H1 (cell line): ENCODE measurements at regions not wholly inside any gene's neighbourhood (a gene's known extent, or its start where the extent isn't known, plus 50 kb on each side); places are given as distances from the start of the nearest gene placed in this dataset.

ENCODE experiments used
- CTCF ChIA-PET: fragments of 300-600 bp; sonication (Branson Sonifier 250); formaldehyde crosslinking; loops from one replicate; lab custom pipeline; 2021; ENCODE audit not compliant: partially characterized antibody; lab: Charles Lee
- POLR2A ChIA-PET: fragments of 300-600 bp; sonication (Branson Sonifier 250); formaldehyde crosslinking; loops from one replicate; lab custom pipeline; 2021; ENCODE audit warnings: inconsistent platforms; ENCODE audit not compliant: partially characterized antibody; lab: Charles Lee
- DNase-seq, 2 experiments: peaks; one replicate each; pipeline versions ENCODE4 v3.0.0 to v3.0.0-alpha.2; 2010 to 2022; ENCODE audit warnings: low spot score in 2 of 2, low read depth in 1 of 2, mixed read lengths in 1 of 2
- FAIRE-seq: peaks from 2 replicates; lab custom pipeline; 2011; peaks lifted over from hg19 to GRCh38; lab: Jason Lieb, UNC
- H2AFZ ChIP-seq: 2 replicates; pipeline ENCODE4 v1.8.1; 2012; ENCODE audit warnings: low read length, inconsistent platforms
- H2AK5ac ChIP-seq: 2 replicates; pipeline ENCODE4 v1.6.1; 2013; ENCODE audit warnings: low read depth, low read length
- H2BK120ac ChIP-seq: replicated peaks from 2 replicates; pipeline ENCODE3; 2013; ENCODE audit warnings: low read depth, low read length, inconsistent platforms
- H2BK12ac ChIP-seq: 2 replicates; pipeline ENCODE4 v1.6.1; 2013; ENCODE audit warnings: low read depth, low read length
- H2BK15ac ChIP-seq: 2 replicates; pipeline ENCODE4 v1.6.1; 2013; ENCODE audit warnings: low read length
- H2BK20ac ChIP-seq: 2 replicates; pipeline ENCODE4 v1.6.1; 2013; ENCODE audit warnings: low read length
- H2BK5ac ChIP-seq: 2 replicates; pipeline ENCODE4 v1.6.1; 2013; ENCODE audit warnings: low read depth, low read length
- H3K14ac ChIP-seq: 2 replicates; pipeline ENCODE4 v1.6.1; 2013; ENCODE audit warnings: inconsistent platforms; ENCODE audit not compliant: insufficient read length
- H3K18ac ChIP-seq: 2 replicates; pipeline ENCODE4 v1.6.1; 2013; ENCODE audit warnings: low read length; ENCODE audit errors: extremely low read depth
- H3K23ac ChIP-seq: 2 replicates; pipeline ENCODE4 v1.6.1; 2013; ENCODE audit warnings: inconsistent platforms; ENCODE audit not compliant: insufficient read length
- H3K23me2 ChIP-seq: 2 replicates; pipeline ENCODE4 v1.6.1; 2013; ENCODE audit warnings: low read depth, low read length
- H3K27ac ChIP-seq: 2 replicates; pipeline ENCODE4 v1.6.1; 2011; ENCODE audit warnings: low read depth, low read length, inconsistent platforms
- H3K27me3 ChIP-seq, 4 experiments: replicated peaks in 1 of 4; 1 replicate in 1 of 4; 2 replicates in 3 of 4; pipeline versions ENCODE4 v1.6.1 to v1.8.1; 2011 to 2013; ENCODE audit warnings: low read length in 3 of 4, mild to moderate bottlenecking in 3 of 4, inconsistent platforms in 2 of 4, mixed read lengths in 2 of 4, moderate library complexity in 1 of 4; ENCODE audit not compliant: control insufficient read depth in 3 of 4, insufficient read depth in 3 of 4; ENCODE audit errors: extremely low read depth in 1 of 4
- H3K36me3 ChIP-seq, 4 experiments: 2 replicates each; pipeline versions ENCODE4 v1.6.1 to v1.8.1; 2011 to 2013; ENCODE audit warnings: mild to moderate bottlenecking in 4 of 4, low read length in 3 of 4, moderate library complexity in 2 of 4, control low read depth in 1 of 4, inconsistent platforms in 1 of 4; ENCODE audit not compliant: insufficient read depth in 4 of 4, control insufficient read depth in 2 of 4
- H3K4ac ChIP-seq: replicated peaks from 2 replicates; pipeline ENCODE3; 2013; ENCODE audit warnings: low read length, low read depth, mixed read lengths, inconsistent platforms; ENCODE audit not compliant: insufficient read length
- H3K4me1 ChIP-seq, 4 experiments: replicated peaks in 1 of 4; 1 replicate in 1 of 4; 2 replicates in 3 of 4; pipeline versions ENCODE4 v1.6.1 to v1.8.1; 2011 to 2013; ENCODE audit warnings: low read length in 3 of 4, inconsistent platforms in 2 of 4, mixed read lengths in 1 of 4; ENCODE audit not compliant: insufficient read depth in 4 of 4, control insufficient read depth in 3 of 4
- H3K4me2 ChIP-seq, 2 experiments: 2 replicates each; pipeline versions ENCODE4 v1.6.1 to v1.8.1; 2011 to 2013; ENCODE audit warnings: low read depth in 2 of 2, low read length in 2 of 2, control low read depth in 1 of 2, inconsistent platforms in 1 of 2, mild to moderate bottlenecking in 1 of 2; ENCODE audit not compliant: insufficient read depth in 1 of 2
- H3K4me3 ChIP-seq, 4 experiments: fragments of 200-600, 300-600 bp in 1 of 4; sonication (generic), shearing (Covaris generic), sonication (Bioruptor Twin) in 1 of 4; 2 replicates each; pipeline versions ENCODE4 v1.5.1 to v1.8.1; 2011 to 2016; ENCODE audit warnings: low read length in 4 of 4, low read depth in 3 of 4, control low read depth in 2 of 4, inconsistent platforms in 2 of 4, mild to moderate bottlenecking in 2 of 4, mixed read lengths in 1 of 4, moderate library complexity in 1 of 4; ENCODE audit not compliant: insufficient read depth in 2 of 4; ENCODE audit errors: extremely low read depth in 1 of 4
- H3K56ac ChIP-seq: replicated peaks from 2 replicates; pipeline ENCODE3; 2013; ENCODE audit warnings: low read depth, mild to moderate bottlenecking, mixed read lengths, low read length, inconsistent platforms; ENCODE audit not compliant: insufficient read length
- H3K79me1 ChIP-seq: 2 replicates; pipeline ENCODE4 v1.6.1; 2013; ENCODE audit warnings: low read depth, low read length, control low read depth
- H3K79me2 ChIP-seq, 2 experiments: 2 replicates each; pipeline versions ENCODE4 v1.6.1 to v1.8.1; 2012 to 2013; ENCODE audit warnings: low read length in 2 of 2, mild to moderate bottlenecking in 2 of 2, inconsistent platforms in 1 of 2; ENCODE audit not compliant: insufficient read depth in 2 of 2, control insufficient read depth in 1 of 2
- H3K9ac ChIP-seq, 4 experiments: replicated peaks in 1 of 4; 1 replicate in 1 of 4; 2 replicates in 3 of 4; pipeline versions ENCODE4 v1.6.1 to v1.8.1; 2011 to 2013; ENCODE audit warnings: low read depth in 3 of 4, low read length in 3 of 4, control low read depth in 2 of 4, mild to moderate bottlenecking in 2 of 4, moderate library complexity in 2 of 4, inconsistent platforms in 1 of 4; ENCODE audit errors: extremely low read depth in 1 of 4
- H3K9me3 ChIP-seq, 2 experiments: 2 replicates each; pipeline versions ENCODE4 v1.6.1 to v1.8.1; 2012 to 2013; ENCODE audit warnings: mild to moderate bottlenecking in 2 of 2, moderate library complexity in 2 of 2, control low read depth in 1 of 2, inconsistent platforms in 1 of 2, low read depth in 1 of 2, low read length in 1 of 2, mixed read lengths in 1 of 2; ENCODE audit not compliant: insufficient read depth in 2 of 2
- H4K20me1 ChIP-seq, 2 experiments: replicated peaks in 1 of 2; 2 replicates each; pipeline versions ENCODE3 to v1.8.1; 2011 to 2013; ENCODE audit warnings: inconsistent platforms in 2 of 2, low read length in 2 of 2, mild to moderate bottlenecking in 1 of 2; ENCODE audit not compliant: insufficient read depth in 2 of 2, control insufficient read depth in 1 of 2
- H4K5ac ChIP-seq: 2 replicates; pipeline ENCODE4 v1.6.1; 2013; ENCODE audit warnings: low read length, low read depth, mixed read lengths, inconsistent platforms; ENCODE audit not compliant: insufficient read length
- H4K8ac ChIP-seq: 2 replicates; pipeline ENCODE4 v1.8.0; 2013; ENCODE audit warnings: mild to moderate bottlenecking, moderate library complexity, low read length, inconsistent platforms; ENCODE audit not compliant: insufficient read depth; ENCODE audit errors: extremely low read depth
- H4K91ac ChIP-seq: replicated peaks from 2 replicates; pipeline ENCODE3; 2013; ENCODE audit warnings: low read length, mixed read lengths, inconsistent platforms; ENCODE audit not compliant: insufficient read length
- BCL11A ChIP-seq, 2 experiments: IDR thresholded peaks; one replicate each; pipeline ENCODE4 v1.6.1; 2011; ENCODE audit warnings: low read depth in 2 of 2, low read length in 2 of 2, mild to moderate bottlenecking in 2 of 2
- BRCA1 ChIP-seq: IDR thresholded peaks from 2 replicates; pipeline ENCODE4 v1.6.1; 2012; ENCODE audit warnings: low read depth, low read length, improper control_type of control experiment
- CTCF ChIP-seq, 3 experiments: IDR thresholded peaks; 1 replicate in 2 of 3; 2 replicates in 1 of 3; pipeline versions ENCODE4 v1.5.1 to v1.6.1; 2011; ENCODE audit warnings: low read length in 3 of 3, mild to moderate bottlenecking in 3 of 3, inconsistent platforms in 2 of 3, low read depth in 1 of 3, moderate library complexity in 1 of 3; ENCODE audit not compliant: insufficient read depth in 1 of 3; ENCODE audit errors: control extremely low read depth in 1 of 3
- EGR1 ChIP-seq: IDR thresholded peaks from 2 replicates; pipeline ENCODE4 v1.6.1; 2011; ENCODE audit warnings: low read depth, low read length, borderline replicate concordance
- HDAC6 ChIP-seq: IDR thresholded peaks from one replicate; pipeline ENCODE4 v1.7.1; 2012; ENCODE audit warnings: low read depth, mild to moderate bottlenecking, inconsistent platforms, low read length, moderate library complexity
- KDM1A ChIP-seq: fragments of 200-600, 300-600 bp; sonication (generic); IDR thresholded peaks from 2 replicates; pipeline ENCODE4 v1.7.1; 2016; ENCODE audit warnings: mild to moderate bottlenecking, low read length, borderline replicate concordance
- KDM5A ChIP-seq: fragments of 200-600 bp; IDR thresholded peaks from 2 replicates; pipeline ENCODE4 v1.7.1; 2012; ENCODE audit warnings: mild to moderate bottlenecking, low read length, inconsistent platforms, mixed read lengths
- MAFK ChIP-seq: IDR thresholded peaks from 2 replicates; pipeline ENCODE4 v1.6.1; 2012; ENCODE audit warnings: low read depth, mild to moderate bottlenecking, improper control_type of control experiment, low read length
- POLR2A ChIP-seq, 2 experiments: IDR thresholded peaks; 1 replicate in 1 of 2; 2 replicates in 1 of 2; pipeline ENCODE4 v1.6.1; 2011; ENCODE audit warnings: low read depth in 2 of 2, low read length in 2 of 2, mild to moderate bottlenecking in 2 of 2; ENCODE audit errors: control extremely low read depth in 1 of 2
- SP1 ChIP-seq: IDR thresholded peaks from 2 replicates; pipeline ENCODE4 v1.6.1; 2011; ENCODE audit warnings: low read depth, low read length
- SUZ12 ChIP-seq: fragments of 200-600 bp; sonication (generic); IDR thresholded peaks from 2 replicates; pipeline ENCODE4 v1.6.1; 2012; ENCODE audit warnings: mild to moderate bottlenecking, inconsistent platforms, low read length, moderate library complexity, mixed read lengths
- TAF1 ChIP-seq: IDR thresholded peaks from 2 replicates; pipeline ENCODE4 v1.6.1; 2011; ENCODE audit warnings: mild to moderate bottlenecking, low read depth, low read length
- TCF12 ChIP-seq: IDR thresholded peaks from 2 replicates; pipeline ENCODE4 v1.6.1; 2011; ENCODE audit warnings: low read depth, mild to moderate bottlenecking, low read length
- ZNF274 ChIP-seq: IDR thresholded peaks from 2 replicates; pipeline ENCODE4 v1.7.0; 2012; ENCODE audit warnings: low read length, borderline replicate concordance; ENCODE audit errors: extremely low read depth
- WGBS, 2 experiments: shearing (Covaris generic) in 1 of 2; methylation state at CpG; one replicate each; pipeline versions ENCODE4 v1.1.6 to v1.1.7; 2013 to 2015; ENCODE audit warnings: low lambda C conversion rate in 2 of 2, mixed read lengths in 2 of 2, inconsistent platforms in 1 of 2, low coverage in 1 of 2, missing lambda C conversion rate in 1 of 2; ENCODE audit not compliant: insufficient replicate concordance in 2 of 2, insufficient coverage in 1 of 2, insufficient read length in 1 of 2; ENCODE audit errors: extremely low coverage in 1 of 2, missing lambda C conversion rate in 1 of 2; 5-methylcytosine and 5-hydroxymethylcytosine counted together

- Histone ChIP-seq H3K79me1 (no peaks in the 10 kb centered on the region), H3K56ac (no peak overlapping the region), H3K36me3 (no peaks in the 10 kb centered on the region), H4K8ac (no peak overlapping the region), H2BK20ac (no peak overlapping the region), H3K4me2 (no peak overlapping the region), H2BK15ac (no peak overlapping the region), H2BK120ac (no peak overlapping the region), H2BK5ac (no peak overlapping the region), H3K79me2 (no peaks in the 10 kb centered on the region), H3K4me1 (no peaks in the 10 kb centered on the region), H4K20me1 (no peaks in the 10 kb centered on the region), H2AK5ac (no peak overlapping the region), H2BK12ac (no peak overlapping the region), H3K9ac (no peak overlapping the region), H3K4ac (no peak overlapping the region), H3K4me3 (no peak overlapping the region), H4K91ac (no peak overlapping the region), H3K23me2 (no peaks in the 10 kb centered on the region), H3K23ac (no peak overlapping the region), H4K5ac (no peak overlapping the region), H3K9me3 (no peaks in the 10 kb centered on the region; a peak in 1 of 4 replicates), H3K18ac (no peak overlapping the region), H3K14ac (no peak overlapping the region), H3K27ac (no peak overlapping the region), H3K27me3 (peaks cover 0 to 1% (median 0%) of the 10 kb centered on the region in 4 experiments; a peak in 1 of 7 replicates), H2AFZ (no peak overlapping the region)
- CTCF ChIA-PET: no interaction called here
- POLR2A ChIA-PET: no interaction called here
- 95% methylated on average over 2 of the region's 2 CpGs; no CpG with 5 or more reads in 1 of the 2 experiments for WGBS, 2 experiments
- DNase-seq (no peak), FAIRE-seq (no peak)
- TF ChIP-seq TCF12: no peak
- no peak for TF ChIP-seq SP1
- TF ChIP-seq BCL11A (IDR thresholded peaks at IDR 0.05; ENCODE audit: low read depth in 2 of 2, low read length in 2 of 2): no peak
- TF ChIP-seq HDAC6: no peak
- no peak for TF ChIP-seq EGR1
- no peak for TF ChIP-seq TAF1
- TF ChIP-seq ZNF274: no peak
- no peak for TF ChIP-seq KDM5A
- no peak for TF ChIP-seq MAFK
- no peak for TF ChIP-seq BRCA1
- no peak for TF ChIP-seq SUZ12
- no peak for TF ChIP-seq CTCF (IDR thresholded peaks at IDR 0.05; ENCODE audit: control extremely low read depth in 1 of 3, insufficient read depth in 1 of 3, low read depth in 1 of 3, low read length in 3 of 3)
- no peak for TF ChIP-seq KDM1A
- TF ChIP-seq POLR2A (IDR thresholded peaks at IDR 0.05; ENCODE audit: control extremely low read depth in 1 of 2, low read depth in 2 of 2, low read length in 2 of 2): no peak
Measured at GRCh38 chr13:37450276-37450675, 148.3 kb downstream of the POSTN start.
